NCI-H1105 (cell line): ENCODE measurements at regions not wholly inside any gene's neighbourhood (a gene's known extent, or its start where the extent isn't known, plus 50 kb on each side); places are given as distances from the start of the nearest gene placed in this dataset.

Source experiments
- DNase-seq: peaks from one replicate; lab custom pipeline; 2025; lab: John Stamatoyannopoulos, UW

DNA sequence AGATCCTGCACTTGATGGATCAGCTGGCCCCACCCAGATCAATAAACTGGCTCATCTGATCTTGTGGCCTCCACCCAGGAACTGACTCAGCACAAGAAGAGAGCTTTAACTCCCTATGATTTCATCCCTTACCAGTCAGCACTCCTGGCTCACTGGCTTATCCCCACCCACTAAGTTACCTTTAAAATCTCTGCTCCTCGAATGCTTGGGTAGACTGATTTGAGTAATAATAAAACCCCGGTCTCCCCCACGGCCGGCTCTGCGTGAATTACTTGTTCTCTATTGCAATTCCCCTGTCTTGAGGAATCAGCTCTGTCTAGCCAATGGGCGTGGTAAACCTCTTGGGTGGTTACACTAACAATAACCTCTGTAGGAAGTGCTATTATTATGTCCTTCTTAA is 83.7 kb downstream of the MBL2 start:
- DNase-seq, result no peak

- DNase-seq, result no peak
Measured at GRCh38 chr10:52696232-52696631, 76.4 kb downstream of the MBL2 start.

- DNase-seq, result no peak
Measured at GRCh38 chr10:52701647-52702046, 70.9 kb downstream of the MBL2 start.

DNA sequence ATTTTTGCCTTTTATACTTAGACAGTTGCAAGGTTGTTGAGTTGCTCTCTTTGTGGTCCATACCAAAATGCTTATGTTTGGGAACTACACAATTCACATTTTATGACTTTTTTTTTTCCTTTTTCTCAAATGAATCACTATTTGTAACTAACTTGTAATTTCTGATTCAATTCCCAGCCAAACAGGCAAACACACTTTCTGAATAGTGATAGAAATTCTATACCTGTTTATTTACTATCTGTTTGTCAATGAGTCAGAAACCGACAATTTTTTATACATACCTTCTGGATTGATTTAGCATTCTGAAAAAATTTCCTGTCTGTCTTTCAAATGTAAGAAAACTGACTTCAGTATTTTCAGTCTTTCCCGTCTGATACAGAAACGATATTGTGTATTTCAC is 69.1 kb downstream of the MBL2 start:
- DNase-seq, result no peak

DNA sequence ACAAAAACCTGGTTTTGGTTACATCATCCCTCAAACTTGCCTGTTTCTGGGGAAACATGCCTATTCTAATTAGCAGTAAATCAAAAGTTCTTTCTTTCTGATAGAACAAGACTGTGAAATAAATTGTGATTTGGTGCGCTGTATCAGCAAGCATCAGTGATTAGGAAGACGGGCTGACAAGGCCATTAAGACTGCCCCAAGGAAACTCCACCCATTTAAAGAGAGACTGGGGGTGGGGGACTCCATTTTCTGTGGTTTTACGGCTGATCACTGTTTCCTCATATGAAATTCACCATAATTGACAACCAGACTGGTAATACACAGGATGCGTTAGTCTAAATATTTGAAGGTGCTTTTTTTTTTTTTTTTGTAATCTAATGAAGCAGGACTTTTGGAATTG is 68.7 kb downstream of the MBL2 start:
- DNase-seq, result no peak

DNA sequence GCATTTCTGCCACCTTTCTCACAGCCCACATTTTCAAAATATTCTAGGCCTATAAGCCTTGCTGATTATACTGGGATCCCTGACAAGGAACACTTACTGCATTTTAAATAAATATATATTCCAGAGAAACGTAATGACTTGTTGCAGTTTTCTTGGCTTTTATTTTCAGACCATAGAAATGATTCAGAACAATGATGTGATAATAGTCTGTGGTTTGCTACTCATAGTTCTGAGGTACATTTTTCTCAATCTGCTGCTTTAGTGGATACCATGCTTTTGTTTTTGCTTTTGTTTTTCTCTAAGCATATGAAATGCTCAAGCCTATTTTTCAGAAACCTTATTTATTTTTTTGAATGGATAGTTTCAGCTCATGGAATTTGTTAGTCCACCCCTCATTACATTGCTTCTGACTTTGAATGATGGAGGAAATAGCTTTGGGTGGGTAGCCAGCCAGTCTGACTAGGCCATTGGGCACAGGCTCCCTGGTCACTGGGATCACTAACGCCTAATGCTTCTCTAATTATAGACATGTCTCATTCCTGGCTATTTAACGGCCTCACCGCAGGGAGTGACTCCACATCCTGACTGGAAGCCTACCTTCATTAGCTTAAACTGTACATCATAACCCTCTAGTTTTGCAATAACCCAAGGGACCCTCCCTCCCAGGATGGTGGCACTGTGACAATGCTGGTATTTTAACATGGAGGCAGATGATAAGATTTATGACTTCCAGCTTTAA is 66.1 kb downstream of the MBL2 start:
- DNase-seq, result no peak
